Mucosa of gallbladder (tissue), 1 donor: ENCODE measurements at regions not wholly inside any gene's neighbourhood (a gene's known extent, or its start where the extent isn't known, plus 50 kb on each side); places are given as distances from the start of the nearest gene placed in this dataset.
"Not testable (repeated sequence)": the region's sequence is repeated elsewhere in the genome, so short reads cannot be mapped to it uniquely, and the experiment has no call there.

Experiments
- DNase-seq: peaks from one replicate; pipeline ENCODE4 v3.0.0-alpha.2; 2020; ENCODE audit warnings: low spot score
- donor health status: DM: no; HTN: no; CAD: no.

GRCh38 chr20:55424476-55424875 lies 580.8 kb downstream of the CBLN4 start:
- DNase-seq: no peak

- DNase-seq: no peak
Observed at GRCh38 chr20:55417836-55418235, 587.5 kb downstream of the CBLN4 start.

- DNase-seq: no peak
Observed at GRCh38 chr20:55415567-55416142, 589.7 kb downstream of the CBLN4 start.

- DNase-seq: not testable (repeated sequence)
Observed at GRCh38 chr20:55412508-55412907, 592.8 kb downstream of the CBLN4 start.

GRCh38 chr20:55406891-55407290 lies 598.4 kb downstream of the CBLN4 start:
- DNase-seq: no peak

- no peak for DNase-seq
Observed at GRCh38 chr20:55394592-55394991, 610.7 kb downstream of the CBLN4 start.

GRCh38 chr20:55390791-55391190 lies 614.5 kb downstream of the CBLN4 start:
- no peak for DNase-seq

- DNase-seq: no peak
Observed at GRCh38 chr20:55386686-55387085, 618.6 kb downstream of the CBLN4 start.

GRCh38 chr20:55375920-55376319 lies 629.4 kb downstream of the CBLN4 start:
- no peak for DNase-seq

- DNase-seq: no peak
Observed at GRCh38 chr20:55365745-55366144, 639.6 kb downstream of the CBLN4 start.

GRCh38 chr20:55360895-55361294 lies 644.4 kb downstream of the CBLN4 start:
- no peak for DNase-seq

GRCh38 chr20:55354720-55355119 lies 650.6 kb downstream of the CBLN4 start:
- DNase-seq: no peak

- no peak for DNase-seq
Observed at GRCh38 chr20:55353206-55353605, 652.1 kb downstream of the CBLN4 start.

GRCh38 chr20:55348223-55348622 lies 657.1 kb downstream of the CBLN4 start:
- DNase-seq: no peak

- DNase-seq: no peak
Observed at GRCh38 chr20:55342822-55343221, 662.5 kb downstream of the CBLN4 start.

GRCh38 chr20:55333798-55334197 lies 671.5 kb downstream of the CBLN4 start:
- no peak for DNase-seq

GRCh38 chr20:55329108-55329507 lies 676.2 kb downstream of the CBLN4 start:
- DNase-seq: no peak

GRCh38 chr20:55322745-55323144 lies 682.6 kb downstream of the CBLN4 start:
- DNase-seq: no peak

- no peak for DNase-seq
Observed at GRCh38 chr20:55316753-55317152, 688.6 kb downstream of the CBLN4 start.

GRCh38 chr20:55310844-55311243 lies 694.5 kb downstream of the CBLN4 start:
- DNase-seq: not testable (repeated sequence)

GRCh38 chr20:55291261-55291660 lies 714.1 kb downstream of the CBLN4 start:
- no peak for DNase-seq

GRCh38 chr20:55283889-55284288 lies 721.4 kb downstream of the CBLN4 start:
- no peak for DNase-seq

- no peak for DNase-seq
Observed at GRCh38 chr20:55273149-55273548, 732.2 kb downstream of the CBLN4 start.

- DNase-seq: no peak
Observed at GRCh38 chr20:55271371-55271770, 733.9 kb downstream of the CBLN4 start.
